Activated CD4-positive, alpha-beta T cell treated with anti-CD3 and anti-CD28 coated beads, Interleukin-2, amount 10 ng/mL, durations not matched to agents 7 days and 5 days (primary cell): ENCODE measurements at regions not wholly inside any gene's neighbourhood (a gene's known extent, or its start where the extent isn't known, plus 50 kb on each side); places are given as distances from the start of the nearest gene placed in this dataset.

Source experiments
- CTCF ChIA-PET: fragments of 350-600 bp; sonication (Branson Sonifier 250); formaldehyde crosslinking; loops from one replicate; lab custom pipeline; 2021; ENCODE audit warnings: antibody characterized with exemption; lab: Charles Lee
- POLR2A ChIA-PET: fragments of 350-600 bp; sonication (Branson Sonifier 250); formaldehyde crosslinking; loops from one replicate; lab custom pipeline; 2021; ENCODE audit warnings: antibody characterized with exemption; lab: Charles Lee
- DNase-seq: peaks from one replicate; pipeline ENCODE4 v3.0.0-alpha.2; 2020
- H3K27ac Mint-ChIP-seq: one replicate; pipeline ENCODE4 v1.8.0; 2021; ENCODE audit warnings: mild to moderate bottlenecking, moderate library complexity, mixed read lengths
- H3K27me3 Mint-ChIP-seq: one replicate; pipeline ENCODE4 v1.8.0; 2021; ENCODE audit warnings: mixed read lengths
- H3K36me3 Mint-ChIP-seq: one replicate; pipeline ENCODE4 v1.8.0; 2021; ENCODE audit warnings: low read depth, mixed read lengths
- H3K4me1 Mint-ChIP-seq: one replicate; pipeline ENCODE4 v1.8.0; 2021; ENCODE audit warnings: mixed read lengths
- H3K4me3 Mint-ChIP-seq: one replicate; pipeline ENCODE4 v1.8.0; 2021; ENCODE audit warnings: mild to moderate bottlenecking, moderate library complexity, mixed read lengths
- H3K9me3 Mint-ChIP-seq: one replicate; pipeline ENCODE4 v1.8.0; 2021; ENCODE audit warnings: mixed read lengths

DNA sequence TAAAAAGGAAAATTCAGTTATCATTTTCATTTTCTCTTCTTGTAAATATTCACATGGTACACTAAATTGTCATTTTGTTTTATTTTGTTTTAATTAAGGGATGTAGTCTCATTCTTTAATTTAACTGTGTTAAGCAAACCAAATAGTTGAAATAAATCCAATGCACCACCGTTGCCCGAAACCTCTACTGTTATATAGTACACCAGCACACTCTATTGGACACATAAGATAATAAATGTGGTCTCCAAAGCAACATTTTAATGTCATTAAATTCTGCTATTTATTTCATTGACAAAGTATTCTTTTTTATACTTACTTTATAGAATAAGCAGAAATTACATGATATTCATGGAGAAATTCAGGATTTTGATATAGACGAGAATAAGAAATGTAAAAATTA lies 156.4 kb upstream of the FREM2 start:
- CTCF ChIA-PET, result no interaction called here

GRCh38 chr13:38535261-38535660 lies 151.6 kb upstream of the FREM2 start:
- H3K36me3 Mint-ChIP-seq, result no peaks in the 10 kb centered on the region
- POLR2A ChIA-PET, result no interaction called here
- CTCF ChIA-PET, result no interaction called here
- no peak overlapping the region for H3K4me3 Mint-ChIP-seq
- no peaks in the 10 kb centered on the region for H3K4me1 Mint-ChIP-seq
- no peak for DNase-seq
- H3K27me3 Mint-ChIP-seq, result no peaks in the 10 kb centered on the region
- H3K9me3 Mint-ChIP-seq, result no peaks in the 10 kb centered on the region
- H3K27ac Mint-ChIP-seq, result no peak overlapping the region

More for the DNA sequence above, 156.4 kb upstream of the FREM2 start:
- H3K27ac Mint-ChIP-seq, result no peak overlapping the region
- H3K4me3 Mint-ChIP-seq, result no peak overlapping the region
- no peaks in the 10 kb centered on the region for H3K9me3 Mint-ChIP-seq
- POLR2A ChIA-PET, result no interaction called here
- H3K36me3 Mint-ChIP-seq, result no peaks in the 10 kb centered on the region
- DNase-seq, result no peak
- peaks cover 4% of the 10 kb centered on the region for H3K27me3 Mint-ChIP-seq
- no peaks in the 10 kb centered on the region for H3K4me1 Mint-ChIP-seq

- POLR2A ChIA-PET, result no interaction called here
- no peak for DNase-seq
- H3K27me3 Mint-ChIP-seq, result no peaks in the 10 kb centered on the region
- no peaks in the 10 kb centered on the region for H3K4me1 Mint-ChIP-seq
- no peaks in the 10 kb centered on the region for H3K36me3 Mint-ChIP-seq
- no peaks in the 10 kb centered on the region for H3K9me3 Mint-ChIP-seq
- no peak overlapping the region for H3K4me3 Mint-ChIP-seq
- no peak overlapping the region for H3K27ac Mint-ChIP-seq
- CTCF ChIA-PET, result no interaction called here
These were observed 149.8 kb upstream of the FREM2 start for GRCh38 chr13:38537051-38537450.

DNA sequence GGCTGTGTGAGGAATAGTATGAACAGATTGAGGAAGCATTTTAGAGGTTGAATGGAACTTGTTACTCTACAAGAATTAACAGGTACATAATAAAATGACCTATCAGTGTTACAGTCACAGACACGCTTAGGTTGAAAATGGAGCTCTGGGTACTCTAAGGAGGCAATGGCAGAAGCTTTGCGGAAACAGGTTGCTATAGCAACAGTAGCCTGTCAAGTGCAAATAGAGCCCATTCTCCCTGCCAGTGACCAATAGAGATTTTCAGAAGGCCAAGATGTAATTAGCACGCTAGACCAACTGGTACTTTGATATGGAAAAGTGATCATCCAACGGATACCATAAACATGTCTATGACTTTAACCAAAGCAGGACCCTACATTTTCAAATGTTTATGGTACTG lies 148.5 kb upstream of the FREM2 start:
- Mint-ChIP-seq H3K4me1 (no peaks in the 10 kb centered on the region), H3K27me3 (no peaks in the 10 kb centered on the region), H3K36me3 (no peaks in the 10 kb centered on the region), H3K4me3 (no peak overlapping the region), H3K9me3 (no peaks in the 10 kb centered on the region), H3K27ac (no peak overlapping the region)
- no peak for DNase-seq
- CTCF ChIA-PET, result no interaction called here
- POLR2A ChIA-PET, result no interaction called here

DNA sequence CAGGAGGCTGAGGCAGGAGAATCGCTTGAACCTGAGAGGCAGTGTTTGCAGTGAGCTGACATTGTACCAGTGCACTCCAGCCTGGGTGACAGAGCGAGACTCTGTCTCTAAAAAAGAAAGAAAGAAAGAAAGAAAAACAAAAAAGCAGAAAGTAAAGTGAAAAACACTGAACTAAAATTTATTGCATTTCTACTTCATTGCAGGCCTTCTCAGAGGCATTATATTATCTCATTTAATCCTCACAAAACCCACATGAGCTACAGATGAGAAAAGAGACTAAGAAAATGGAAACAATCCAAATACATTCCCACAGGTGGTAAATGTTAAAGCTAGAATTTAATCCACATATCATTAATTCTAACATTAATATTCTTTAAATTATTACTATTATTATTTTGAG lies 147.2 kb upstream of the FREM2 start:
- Mint-ChIP-seq H3K27me3 (no peaks in the 10 kb centered on the region), H3K9me3 (no peaks in the 10 kb centered on the region), H3K4me1 (no peaks in the 10 kb centered on the region), H3K27ac (no peak overlapping the region), H3K36me3 (no peaks in the 10 kb centered on the region), H3K4me3 (no peak overlapping the region)
- POLR2A ChIA-PET, result interaction anchor here (0.6 kb wide), 1 partner anchor 231 kb away, joined by 4 read pairs; no protein-coding TSS in a partner anchor
- DNase-seq, result no peak
- CTCF ChIA-PET, result no interaction called here

DNA sequence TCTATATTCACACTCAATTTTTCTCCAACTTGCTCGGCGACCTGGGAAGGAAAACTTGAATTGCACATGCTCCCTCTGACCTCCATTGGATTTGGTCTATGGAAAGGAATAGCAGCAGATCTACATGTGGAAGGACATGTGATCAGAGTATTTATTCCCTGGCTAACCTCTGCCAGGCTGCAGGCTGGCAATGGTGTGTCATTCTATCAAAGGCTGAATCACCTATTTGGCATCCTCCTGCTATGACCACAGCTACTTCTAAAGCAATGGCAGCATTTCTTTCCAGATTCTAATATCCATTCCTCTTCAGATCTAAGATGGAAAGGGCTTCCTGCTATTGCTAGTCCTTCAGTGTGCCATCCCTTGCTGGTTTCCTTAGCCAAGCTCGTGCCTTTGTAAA lies 144.3 kb upstream of the FREM2 start:
- H3K4me1 Mint-ChIP-seq, result no peaks in the 10 kb centered on the region
- POLR2A ChIA-PET, result no interaction called here
- CTCF ChIA-PET, result no interaction called here
- DNase-seq, result no peak
- no peaks in the 10 kb centered on the region for H3K36me3 Mint-ChIP-seq
- no peak overlapping the region for H3K27ac Mint-ChIP-seq
- H3K27me3 Mint-ChIP-seq, result no peaks in the 10 kb centered on the region
- H3K9me3 Mint-ChIP-seq, result no peaks in the 10 kb centered on the region
- H3K4me3 Mint-ChIP-seq, result no peak overlapping the region

DNA sequence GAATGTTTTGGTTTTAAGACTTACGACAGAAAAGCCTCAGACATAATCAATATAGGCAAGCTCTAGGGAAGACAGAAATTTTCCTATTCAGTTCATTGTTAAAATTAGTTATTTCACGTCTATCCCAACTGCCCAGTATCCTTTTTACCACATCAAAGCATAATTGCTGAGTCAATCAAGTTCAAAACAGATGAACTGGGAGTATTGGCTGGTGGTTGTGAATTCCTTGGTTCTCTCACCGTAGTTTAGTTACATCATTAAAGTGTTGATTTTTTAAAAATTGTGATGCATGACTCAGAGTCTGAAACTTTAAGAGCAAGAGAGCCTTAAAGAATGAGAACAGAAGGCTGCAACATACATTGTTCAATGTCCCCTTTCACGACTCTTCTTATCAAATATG lies 143.3 kb upstream of the FREM2 start:
- H3K9me3 Mint-ChIP-seq, result peaks cover 3% of the 10 kb centered on the region
- POLR2A ChIA-PET, result no interaction called here
- no peak overlapping the region for H3K4me3 Mint-ChIP-seq
- no peak for DNase-seq
- no peaks in the 10 kb centered on the region for H3K27me3 Mint-ChIP-seq
- no peak overlapping the region for H3K27ac Mint-ChIP-seq
- no peaks in the 10 kb centered on the region for H3K4me1 Mint-ChIP-seq
- CTCF ChIA-PET, result no interaction called here
- no peaks in the 10 kb centered on the region for H3K36me3 Mint-ChIP-seq

GRCh38 chr13:38563739-38564138 lies 123.1 kb upstream of the FREM2 start:
- Mint-ChIP-seq H3K36me3 (no peaks in the 10 kb centered on the region), H3K4me1 (no peaks in the 10 kb centered on the region), H3K27me3 (no peaks in the 10 kb centered on the region), H3K9me3 (no peaks in the 10 kb centered on the region), H3K27ac (no peak overlapping the region), H3K4me3 (no peak overlapping the region)
- no peak for DNase-seq
- CTCF ChIA-PET, result no interaction called here
- POLR2A ChIA-PET, result no interaction called here

- H3K4me3 Mint-ChIP-seq, result no peak overlapping the region
- no peak overlapping the region for H3K27ac Mint-ChIP-seq
- no peak for DNase-seq
- CTCF ChIA-PET, result no interaction called here
- no peaks in the 10 kb centered on the region for H3K9me3 Mint-ChIP-seq
- no peaks in the 10 kb centered on the region for H3K4me1 Mint-ChIP-seq
- POLR2A ChIA-PET, result no interaction called here
- H3K36me3 Mint-ChIP-seq, result no peaks in the 10 kb centered on the region
- no peaks in the 10 kb centered on the region for H3K27me3 Mint-ChIP-seq
These were observed 122.4 kb upstream of the FREM2 start for GRCh38 chr13:38564256-38565150.

- DNase-seq, result no peak
- POLR2A ChIA-PET, result no interaction called here
- H3K27ac Mint-ChIP-seq, result no peak overlapping the region
- H3K4me3 Mint-ChIP-seq, result no peak overlapping the region
- no peaks in the 10 kb centered on the region for H3K9me3 Mint-ChIP-seq
- no peaks in the 10 kb centered on the region for H3K27me3 Mint-ChIP-seq
- H3K36me3 Mint-ChIP-seq, result no peaks in the 10 kb centered on the region
- H3K4me1 Mint-ChIP-seq, result no peaks in the 10 kb centered on the region
- CTCF ChIA-PET, result no interaction called here
These were observed 120.9 kb upstream of the FREM2 start for GRCh38 chr13:38566023-38566422.

- Mint-ChIP-seq H3K4me1 (no peaks in the 10 kb centered on the region), H3K4me3 (no peak overlapping the region), H3K27ac (no peak overlapping the region), H3K27me3 (no peaks in the 10 kb centered on the region), H3K9me3 (no peaks in the 10 kb centered on the region), H3K36me3 (no peaks in the 10 kb centered on the region)
- CTCF ChIA-PET, result no interaction called here
- DNase-seq, result no peak
- POLR2A ChIA-PET, result no interaction called here
These were observed 120.4 kb upstream of the FREM2 start for GRCh38 chr13:38566519-38566918.

DNA sequence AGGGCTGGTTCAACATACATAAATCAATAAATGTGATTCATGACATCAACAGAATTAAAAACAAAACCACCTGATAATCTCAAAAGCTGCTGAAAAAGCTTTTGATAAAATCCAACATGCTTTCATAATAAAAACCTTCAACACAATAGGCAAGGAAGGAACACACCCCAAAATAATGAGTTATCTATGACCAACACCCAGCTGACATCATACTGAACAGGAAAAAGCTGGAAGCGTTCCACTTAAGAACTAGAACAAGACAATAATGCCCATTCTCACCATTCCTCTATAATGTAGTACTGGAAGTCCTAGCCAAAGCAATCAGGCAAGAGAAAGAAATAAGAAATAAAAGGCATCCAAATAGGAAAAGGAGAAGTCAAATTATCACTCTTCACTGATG lies 116.2 kb upstream of the FREM2 start:
- H3K4me1 Mint-ChIP-seq, result no peaks in the 10 kb centered on the region
- no peaks in the 10 kb centered on the region for H3K36me3 Mint-ChIP-seq
- H3K27me3 Mint-ChIP-seq, result no peaks in the 10 kb centered on the region
- H3K27ac Mint-ChIP-seq, result no peak overlapping the region
- CTCF ChIA-PET, result no interaction called here
- POLR2A ChIA-PET, result no interaction called here
- H3K4me3 Mint-ChIP-seq, result no peak overlapping the region
- no peak for DNase-seq
- no peaks in the 10 kb centered on the region for H3K9me3 Mint-ChIP-seq

- no peak for DNase-seq
- Mint-ChIP-seq H3K4me3 (no peak overlapping the region), H3K9me3 (no peaks in the 10 kb centered on the region), H3K27ac (no peak overlapping the region), H3K36me3 (no peaks in the 10 kb centered on the region), H3K4me1 (no peaks in the 10 kb centered on the region), H3K27me3 (no peaks in the 10 kb centered on the region)
- ChIA-PET CTCF (no interaction called here), POLR2A (no interaction called here)
These were observed 111.5 kb upstream of the FREM2 start for GRCh38 chr13:38575427-38575826.

DNA sequence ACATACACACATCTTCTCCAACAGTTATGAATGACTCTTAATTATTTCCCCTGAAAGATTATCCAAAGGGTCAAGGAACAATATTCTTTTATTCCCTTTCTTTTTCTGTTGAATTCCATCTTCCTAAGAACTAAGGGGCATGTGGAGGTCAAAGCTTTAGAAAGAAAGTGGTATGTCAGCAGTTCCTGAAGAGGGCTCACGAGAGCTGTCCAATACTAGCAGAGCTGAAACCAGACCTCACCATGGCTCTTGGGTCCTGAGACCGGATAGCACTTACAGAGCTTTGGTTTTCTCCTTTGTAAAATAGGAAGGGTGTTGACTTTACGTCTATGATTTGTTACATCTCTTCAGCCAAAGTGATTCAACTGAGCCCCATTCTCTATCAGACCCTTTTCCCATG lies 109.8 kb upstream of the FREM2 start:
- H3K9me3 Mint-ChIP-seq, result no peaks in the 10 kb centered on the region
- H3K27ac Mint-ChIP-seq, result no peak overlapping the region
- ChIA-PET CTCF (no interaction called here), POLR2A (no interaction called here)
- H3K4me1 Mint-ChIP-seq, result no peaks in the 10 kb centered on the region
- H3K4me3 Mint-ChIP-seq, result no peak overlapping the region
- no peaks in the 10 kb centered on the region for H3K36me3 Mint-ChIP-seq
- no peak for DNase-seq
- H3K27me3 Mint-ChIP-seq, result no peaks in the 10 kb centered on the region
